Stomach (tissue), 4 donors: ENCODE measurements at regions not wholly inside any gene's neighbourhood (a gene's known extent, or its start where the extent isn't known, plus 50 kb on each side); places are given as distances from the start of the nearest gene placed in this dataset.

Source experiments
- CTCF ChIP-seq, 7 experiments: fragments of 450-650 bp in 4 of 7; fragments of 200-600 bp in 3 of 7; sonication (generic) in 3 of 7; IDR thresholded peaks; one replicate each; pipeline ENCODE4 v1.5.1; 2016 to 2019; ENCODE audit warnings: antibody characterized with exemption in 7 of 7, control low read depth in 2 of 7, mild to moderate bottlenecking in 1 of 7
- POLR2A ChIP-seq, 4 donors: fragments of 450-650 bp; IDR thresholded peaks; one replicate each; pipeline ENCODE4 v1.6.1; 2016; ENCODE audit warnings: antibody characterized with exemption in 4 of 4, control low read depth in 2 of 4, mild to moderate bottlenecking in 1 of 4, moderate library complexity in 1 of 4

GRCh38 chr14:44265246-44265645, 241.8 kb downstream of the FSCB start:
- TF ChIP-seq CTCF (IDR thresholded peaks at IDR 0.05): no peak
- no peak for TF ChIP-seq POLR2A (IDR thresholded peaks at IDR 0.05)
